Naive thymus-derived CD8-positive, alpha-beta T cell (primary cell): ENCODE measurements at regions not wholly inside any gene's neighbourhood (a gene's known extent, or its start where the extent isn't known, plus 50 kb on each side); places are given as distances from the start of the nearest gene placed in this dataset.

Source experiments
- ATAC-seq, 2 donors: fragments of 150-1000 bp; cut with Tn5 transposase in 1 of 2; sonication (Bioruptor Pico), chemical (Tn5 transposase) in 1 of 2; 1 replicate in 1 of 2; 2 replicates in 1 of 2; pipeline ENCODE4 v1.10.0; 2021; ENCODE audit warnings: mild to moderate bottlenecking in 2 of 2, moderate library complexity in 2 of 2
- POLR2A ChIA-PET: fragments of 350-600 bp; sonication (Branson Sonifier 250); formaldehyde crosslinking; loops from one replicate; lab custom pipeline; 2021; ENCODE audit warnings: antibody characterized with exemption; lab: Charles Lee
- DNase-seq, 10 donors: peaks; one replicate each; pipeline versions ENCODE4 v3.0.0 to v3.0.0-alpha.2; 2020 to 2022
- H3K27ac Mint-ChIP-seq, 10 donors: one replicate each; pipeline ENCODE4 v1.8.0; 2020 to 2022; ENCODE audit warnings: mild to moderate bottlenecking in 10 of 10, mixed read lengths in 10 of 10, moderate library complexity in 4 of 10, inconsistent platforms in 1 of 10
- H3K27me3 Mint-ChIP-seq, 5 donors: one replicate each; pipeline ENCODE4 v1.8.0; 2021 to 2022; ENCODE audit warnings: mixed read lengths in 5 of 5
- H3K36me3 Mint-ChIP-seq, 3 donors: one replicate each; pipeline ENCODE4 v1.8.0; 2020 to 2022; ENCODE audit warnings: mixed read lengths in 3 of 3, mild to moderate bottlenecking in 2 of 3, inconsistent platforms in 1 of 3
- H3K4me1 Mint-ChIP-seq, 4 donors: one replicate each; pipeline ENCODE4 v1.8.0; 2021 to 2022; ENCODE audit warnings: mixed read lengths in 4 of 4
- H3K4me3 Mint-ChIP-seq, 10 donors: one replicate each; pipeline ENCODE4 v1.8.0; 2020 to 2022; ENCODE audit warnings: mild to moderate bottlenecking in 10 of 10, mixed read lengths in 10 of 10, moderate library complexity in 6 of 10, inconsistent platforms in 1 of 10
- H3K9me3 Mint-ChIP-seq, 9 donors: one replicate each; pipeline ENCODE4 v1.8.0; 2020 to 2022; ENCODE audit warnings: mixed read lengths in 9 of 9, mild to moderate bottlenecking in 3 of 9, inconsistent platforms in 1 of 9, moderate library complexity in 1 of 9

DNA sequence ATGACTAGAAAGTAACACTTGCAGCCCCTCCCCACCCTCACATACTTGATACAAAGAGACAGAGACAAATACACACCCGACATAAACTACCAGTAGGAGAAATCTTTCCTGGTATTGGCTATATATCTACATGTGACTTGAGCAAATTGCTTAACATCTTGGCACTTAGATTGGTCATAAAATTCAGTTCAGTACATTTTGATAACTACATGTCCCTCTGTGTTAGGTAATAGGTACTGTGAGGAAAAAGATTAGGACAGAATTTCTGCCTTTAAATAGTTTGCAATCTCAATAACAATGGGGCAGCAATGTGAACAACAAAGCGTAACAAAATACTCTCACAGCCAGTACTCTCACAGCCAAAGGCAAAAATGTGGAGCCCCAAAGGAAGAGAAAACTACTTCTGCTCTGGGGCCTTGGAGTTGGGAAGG, 670.0 kb upstream of the ACVR2A start:
- H3K4me3 Mint-ChIP-seq = no peak overlapping the region
- no peaks in the 10 kb centered on the region for H3K4me1 Mint-ChIP-seq
- ATAC-seq = no peak
- H3K27me3 Mint-ChIP-seq = peaks cover 0 to 14% (median 0%) of the 10 kb centered on the region in 5 donors
- POLR2A ChIA-PET = no interaction called here
- peaks cover 0 to 11% (median 6%) of the 10 kb centered on the region in 9 donors for H3K9me3 Mint-ChIP-seq
- no peak for DNase-seq
- no peak overlapping the region for H3K27ac Mint-ChIP-seq
- peaks cover 0 to 4% (median 0%) of the 10 kb centered on the region in 3 donors for H3K36me3 Mint-ChIP-seq

DNA sequence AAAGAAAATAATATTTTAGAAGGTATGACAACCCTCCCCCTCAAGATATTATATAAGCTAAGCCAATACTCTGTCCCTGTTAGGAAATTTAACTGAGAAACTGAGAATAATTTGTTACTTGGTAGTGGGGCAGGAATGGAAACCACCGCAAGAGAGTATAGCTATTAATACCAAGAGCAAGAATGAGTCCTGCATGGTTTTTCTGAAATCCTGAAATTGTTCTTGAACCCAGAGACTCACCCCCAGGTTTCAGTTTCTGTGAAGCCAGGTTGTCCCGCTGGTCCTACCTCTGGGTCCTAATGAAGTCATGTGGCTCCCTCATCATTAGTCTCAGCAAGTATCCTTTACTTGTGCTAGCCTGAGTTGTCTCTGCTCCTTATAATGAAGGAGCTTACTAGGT, 671.0 kb upstream of the ACVR2A start:
- Mint-ChIP-seq H3K9me3 (peaks cover 0 to 8% (median 6%) of the 10 kb centered on the region in 9 donors), H3K4me3 (no peak overlapping the region), H3K27me3 (peaks cover 0 to 14% (median 0%) of the 10 kb centered on the region in 5 donors), H3K27ac (no peak overlapping the region), H3K4me1 (no peaks in the 10 kb centered on the region), H3K36me3 (peaks cover 0 to 3% (median 0%) of the 10 kb centered on the region in 3 donors)
- ATAC-seq (no peak), DNase-seq (no peak)
- POLR2A ChIA-PET = no interaction called here

DNA sequence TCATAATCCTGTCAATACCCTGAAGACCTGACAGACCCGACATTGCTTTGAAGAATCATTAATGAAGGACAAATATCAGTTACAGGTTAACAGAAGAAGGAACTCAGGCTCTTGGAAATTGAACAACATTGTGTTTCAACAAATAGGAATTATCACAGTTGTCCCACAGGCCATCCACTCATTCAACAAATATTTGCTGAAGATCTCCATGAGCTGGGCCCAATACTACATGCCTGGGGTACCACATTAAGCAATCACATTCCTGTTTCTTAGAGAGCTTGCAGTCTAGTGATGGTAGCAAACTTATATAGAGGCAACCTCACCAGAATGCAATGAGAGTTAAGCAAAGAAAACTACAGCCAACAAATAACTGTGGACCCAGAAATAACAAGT, 671.6 kb upstream of the ACVR2A start:
- H3K4me3 Mint-ChIP-seq = no peak overlapping the region
- H3K4me1 Mint-ChIP-seq = no peaks in the 10 kb centered on the region
- no peak for DNase-seq
- H3K27ac Mint-ChIP-seq = no peak overlapping the region
- POLR2A ChIA-PET = no interaction called here
- H3K36me3 Mint-ChIP-seq = no peaks in the 10 kb centered on the region
- ATAC-seq = no peak
- H3K9me3 Mint-ChIP-seq = peaks cover 0 to 7% (median 0%) of the 10 kb centered on the region in 9 donors
- H3K27me3 Mint-ChIP-seq = peaks cover 0 to 18% (median 0%) of the 10 kb centered on the region in 5 donors

DNA sequence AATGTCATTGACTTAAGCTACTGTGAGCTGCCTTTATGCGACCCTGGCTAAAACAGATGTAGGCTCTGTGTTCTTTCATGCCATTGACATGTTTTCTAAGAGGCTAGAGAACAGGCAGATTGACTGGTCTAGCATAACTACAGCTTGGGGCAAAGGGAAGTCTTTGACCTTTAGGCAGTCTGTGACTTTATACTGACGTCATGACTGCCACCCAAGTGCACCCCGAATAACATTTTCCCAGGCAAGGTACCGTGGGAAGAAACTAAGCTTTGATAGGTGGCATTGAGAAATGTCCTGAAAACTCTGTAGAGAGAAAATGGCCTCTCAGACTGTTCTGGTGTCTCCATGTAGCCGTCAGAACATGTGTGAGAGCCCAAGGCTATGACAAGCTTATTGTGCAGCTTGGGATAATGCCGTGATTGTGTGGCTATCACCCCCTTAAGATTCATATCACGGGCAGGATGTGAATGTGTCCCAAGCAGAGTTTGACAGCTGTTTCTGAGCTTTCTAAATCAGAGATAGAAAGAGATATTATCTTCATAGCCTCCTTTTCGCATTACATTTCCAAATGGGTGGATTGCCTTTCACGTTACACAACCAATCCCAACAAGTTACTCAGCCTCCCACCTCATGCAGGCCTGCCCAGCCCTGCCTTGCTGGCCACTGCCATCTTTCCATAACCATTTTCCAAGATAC, 672.2 kb upstream of the ACVR2A start:
- POLR2A ChIA-PET = no interaction called here
- Mint-ChIP-seq H3K9me3 (peaks cover 0 to 7% (median 0%) of the 10 kb centered on the region in 9 donors), H3K4me3 (no peak overlapping the region), H3K36me3 (no peaks in the 10 kb centered on the region), H3K4me1 (no peaks in the 10 kb centered on the region), H3K27ac (no peak overlapping the region), H3K27me3 (peaks cover 0 to 18% (median 0%) of the 10 kb centered on the region in 5 donors)
- DNase-seq (no peak), ATAC-seq (no peak)

DNA sequence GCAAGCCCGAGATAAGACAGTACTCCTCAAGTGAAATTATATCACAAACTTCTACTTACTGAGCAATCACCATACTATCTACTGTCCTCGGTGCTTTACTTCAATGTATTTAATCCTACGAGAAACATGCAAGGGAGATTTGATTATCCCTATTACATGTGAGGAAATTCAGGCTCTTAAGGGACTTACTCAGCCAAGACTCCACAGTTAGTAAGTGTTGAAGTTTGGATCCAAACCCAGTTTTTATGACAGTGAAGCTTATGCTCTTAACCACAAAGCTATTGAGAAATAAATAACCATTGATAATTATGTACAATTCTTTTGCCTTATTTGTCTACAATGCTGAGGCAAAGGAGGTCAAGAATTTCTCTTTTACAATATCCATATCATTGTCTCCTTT, 672.9 kb upstream of the ACVR2A start:
- DNase-seq = no peak
- ATAC-seq = no peak
- Mint-ChIP-seq H3K27me3 (peaks cover 0 to 18% (median 0%) of the 10 kb centered on the region in 5 donors), H3K36me3 (no peaks in the 10 kb centered on the region), H3K4me3 (no peak overlapping the region), H3K27ac (no peak overlapping the region), H3K9me3 (peaks cover 0 to 4% (median 0%) of the 10 kb centered on the region in 9 donors), H3K4me1 (no peaks in the 10 kb centered on the region)
- POLR2A ChIA-PET = no interaction called here

DNA sequence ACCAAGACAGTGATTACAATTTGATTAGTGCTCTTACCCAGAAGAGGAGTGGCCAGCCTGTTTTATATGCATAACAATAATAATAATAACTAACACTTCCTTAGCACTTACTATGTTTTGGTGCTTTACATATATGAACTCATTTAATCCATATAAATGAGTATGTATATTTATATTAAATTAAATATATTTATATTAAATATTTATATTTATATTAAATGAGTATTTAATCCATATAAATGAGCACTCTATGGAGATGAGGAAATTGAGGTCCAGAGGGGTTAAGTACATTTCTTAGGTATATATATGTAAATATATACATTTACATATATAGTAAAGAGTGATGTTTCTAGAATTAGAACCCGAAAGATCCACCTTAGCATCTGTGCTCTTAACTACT, 673.9 kb upstream of the ACVR2A start:
- no peaks in the 10 kb centered on the region for H3K4me1 Mint-ChIP-seq
- no peaks in the 10 kb centered on the region for H3K36me3 Mint-ChIP-seq
- no peak for DNase-seq
- no peak overlapping the region for H3K4me3 Mint-ChIP-seq
- peaks cover 0 to 15% (median 0%) of the 10 kb centered on the region in 5 donors for H3K27me3 Mint-ChIP-seq
- H3K27ac Mint-ChIP-seq = no peak overlapping the region
- POLR2A ChIA-PET = no interaction called here
- ATAC-seq = no peak
- peaks cover 0 to 3% (median 0%) of the 10 kb centered on the region in 9 donors for H3K9me3 Mint-ChIP-seq

DNA sequence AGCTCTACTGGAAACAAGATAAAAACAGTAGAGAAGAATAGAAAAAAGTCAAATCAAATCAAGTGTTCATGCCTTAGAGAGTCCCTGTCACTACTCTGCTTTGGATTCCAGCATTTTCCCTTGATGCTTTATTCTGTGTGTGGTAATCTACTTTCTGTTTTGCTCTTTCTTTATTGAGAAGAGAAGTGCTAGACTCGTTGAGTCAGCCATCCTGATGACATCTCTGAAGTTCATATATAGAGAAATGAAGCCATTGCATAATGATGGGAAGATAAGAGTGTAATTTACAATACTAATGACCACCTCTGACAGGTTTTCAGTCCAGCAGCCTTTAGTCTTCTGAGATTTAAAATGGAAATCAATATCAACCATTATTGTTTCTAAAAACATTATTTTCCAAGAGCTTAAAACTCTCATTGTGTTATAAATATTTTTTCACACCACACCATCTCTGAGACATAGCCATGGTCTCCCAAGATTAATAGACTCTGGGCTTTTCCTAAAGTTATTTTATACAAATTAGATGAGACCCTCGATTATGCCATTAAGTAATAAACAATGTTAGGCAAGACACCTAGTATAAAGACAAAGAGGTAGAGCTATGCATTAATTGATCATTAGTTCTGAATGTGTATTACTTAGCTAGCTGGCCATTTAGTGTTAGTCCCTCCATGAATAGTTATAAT, 679.0 kb upstream of the ACVR2A start:
- POLR2A ChIA-PET = no interaction called here
- Mint-ChIP-seq H3K36me3 (no peaks in the 10 kb centered on the region), H3K4me3 (no peak overlapping the region), H3K9me3 (peaks cover 0 to 3% (median 0%) of the 10 kb centered on the region in 9 donors), H3K27ac (no peak overlapping the region), H3K4me1 (no peaks in the 10 kb centered on the region), H3K27me3 (peaks cover 0 to 9% (median 2%) of the 10 kb centered on the region in 5 donors)
- ATAC-seq (no peak), DNase-seq (no peak)

DNA sequence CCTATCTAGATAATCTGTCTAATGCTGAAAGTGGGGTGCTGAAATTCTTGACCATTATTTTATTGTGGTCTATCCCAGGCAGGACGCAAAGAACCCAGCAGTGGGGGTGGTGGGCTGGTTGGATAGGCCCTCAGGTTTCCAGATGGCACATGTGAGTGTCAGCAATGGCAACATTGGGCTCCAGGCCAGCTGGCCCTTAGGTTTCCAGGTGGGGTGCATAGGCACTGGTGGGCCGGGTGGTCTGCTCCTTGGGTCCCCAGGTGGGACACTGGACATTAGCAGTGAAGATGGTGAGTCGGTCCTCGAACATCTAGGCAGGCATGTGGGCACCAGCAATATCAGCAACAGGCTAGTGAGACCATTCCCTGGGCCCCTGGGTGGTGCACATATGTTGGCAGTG, 680.3 kb upstream of the ACVR2A start:
- no peaks in the 10 kb centered on the region for H3K4me1 Mint-ChIP-seq
- no peaks in the 10 kb centered on the region for H3K36me3 Mint-ChIP-seq

DNA sequence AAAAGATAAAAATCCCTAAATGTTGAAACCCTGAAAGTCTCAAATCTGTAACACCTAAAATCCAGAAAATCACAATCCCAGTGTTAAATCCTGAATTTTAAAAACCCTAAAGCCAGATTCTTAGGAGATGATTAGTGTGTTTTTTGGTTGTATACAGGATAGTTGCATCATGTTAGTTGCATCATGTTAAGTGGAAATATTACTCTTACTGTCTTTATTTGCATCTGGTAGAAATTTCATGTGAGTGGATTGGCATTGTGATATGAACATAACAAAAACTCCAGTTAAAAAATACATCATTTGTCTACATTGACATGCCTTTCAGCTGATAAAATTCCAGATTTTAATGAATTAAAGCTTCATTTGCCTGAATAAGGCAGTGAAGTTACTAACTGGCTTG, 683.1 kb upstream of the ACVR2A start:
- Mint-ChIP-seq H3K9me3 (no peaks in the 10 kb centered on the region), H3K4me3 (no peak overlapping the region), H3K27ac (no peak overlapping the region), H3K36me3 (no peaks in the 10 kb centered on the region), H3K27me3 (peaks cover 0 to 2% (median 0%) of the 10 kb centered on the region in 5 donors), H3K4me1 (no peaks in the 10 kb centered on the region)
- ATAC-seq = no peak
- no peak for DNase-seq
- POLR2A ChIA-PET = no interaction called here

More for the DNA sequence above, 680.3 kb upstream of the ACVR2A start:
- DNase-seq (no peak), ATAC-seq (no peak)
- Mint-ChIP-seq H3K27me3 (peaks cover 0 to 4% (median 2%) of the 10 kb centered on the region in 5 donors), H3K27ac (no peak overlapping the region), H3K9me3 (peaks cover 0 to 3% (median 0%) of the 10 kb centered on the region in 9 donors), H3K4me3 (no peak overlapping the region)
- POLR2A ChIA-PET = no interaction called here

DNA sequence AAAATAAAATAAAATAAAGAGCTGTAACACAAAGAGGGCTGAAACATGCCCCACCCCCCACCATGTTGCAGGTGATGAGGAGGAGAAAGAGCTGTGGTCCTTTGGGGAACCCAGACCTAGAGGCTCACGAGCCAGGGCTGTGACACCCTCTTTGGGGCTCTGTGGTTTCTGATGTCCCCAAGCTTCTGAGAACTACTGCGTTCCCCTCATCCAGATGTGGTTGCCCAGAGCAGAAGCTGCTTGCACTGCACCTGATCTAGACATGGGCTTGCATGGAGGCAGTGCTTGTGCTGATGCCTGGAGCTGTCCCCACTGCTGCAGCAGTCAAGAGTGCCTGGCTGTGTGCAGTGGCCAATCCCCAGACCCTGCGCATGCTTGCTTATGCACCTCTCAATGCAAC, 687.9 kb upstream of the ACVR2A start:
- ATAC-seq (no peak), DNase-seq (no peak)
- no peaks in the 10 kb centered on the region for H3K36me3 Mint-ChIP-seq
- POLR2A ChIA-PET = no interaction called here
- no peaks in the 10 kb centered on the region for H3K4me1 Mint-ChIP-seq
- peaks cover 0 to 2% (median 0%) of the 10 kb centered on the region in 5 donors for H3K27me3 Mint-ChIP-seq
- no peak overlapping the region for H3K27ac Mint-ChIP-seq
- no peak overlapping the region for H3K4me3 Mint-ChIP-seq
- H3K9me3 Mint-ChIP-seq = peaks cover 0 to 4% (median 0%) of the 10 kb centered on the region in 9 donors

DNA sequence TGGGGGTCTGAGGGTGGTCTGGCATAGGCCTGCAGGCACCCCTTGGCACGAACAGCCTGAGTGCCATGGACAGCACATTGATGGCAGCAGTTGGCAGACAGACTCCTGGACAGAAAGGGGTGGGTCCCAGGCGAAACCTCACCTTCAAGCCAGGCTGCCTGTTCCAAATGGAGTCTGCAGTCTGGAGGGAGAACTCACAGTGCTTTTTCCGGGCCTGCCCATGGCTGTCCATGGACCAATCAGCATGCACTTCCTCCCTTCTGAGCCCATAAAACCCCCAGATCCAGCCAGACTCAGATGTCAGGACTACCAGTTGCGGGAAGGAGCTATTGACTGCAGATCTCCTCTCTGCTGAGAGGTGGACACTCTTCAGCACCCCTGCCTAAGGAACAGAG, 694.6 kb upstream of the ACVR2A start:
- no peaks in the 10 kb centered on the region for H3K4me1 Mint-ChIP-seq

DNA sequence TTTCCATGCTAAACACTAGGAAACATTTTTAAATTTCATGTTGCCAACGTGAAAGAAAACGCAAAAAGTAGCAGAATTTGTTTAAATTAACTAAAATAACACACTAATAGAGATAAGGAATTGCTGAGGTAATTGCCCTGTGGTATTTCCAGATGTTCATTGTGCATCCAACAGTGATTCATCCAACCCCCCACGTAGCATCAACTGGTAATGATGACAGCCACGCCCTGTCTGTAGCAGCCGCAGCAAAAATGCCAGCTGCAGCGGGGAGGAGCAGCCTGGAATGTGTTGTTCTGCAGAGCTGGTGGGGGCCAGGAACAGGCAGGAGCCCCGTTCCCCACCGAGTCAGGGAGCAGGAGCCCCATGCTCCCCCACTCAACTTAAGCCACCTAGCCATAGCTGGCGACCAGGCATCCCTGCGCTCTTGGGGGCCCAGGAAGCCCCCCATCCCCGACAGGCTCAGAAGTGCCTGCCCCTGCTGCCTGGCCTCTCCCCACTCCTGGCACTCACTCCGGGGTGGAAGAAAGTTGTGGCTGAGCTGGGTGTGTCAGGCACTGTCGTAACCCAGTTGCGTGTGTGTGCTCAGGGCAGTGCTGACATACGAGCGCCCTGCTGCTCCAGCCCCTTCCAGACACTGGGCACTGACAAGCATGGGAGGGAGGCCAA, 695.1 kb upstream of the ACVR2A start:
- Mint-ChIP-seq H3K27me3 (peaks cover 0 to 10% (median 0%) of the 10 kb centered on the region in 5 donors), H3K4me3 (no peak overlapping the region)

More for the DNA sequence above, 694.6 kb upstream of the ACVR2A start:
- DNase-seq (no peak), ATAC-seq (no peak)
- H3K27ac Mint-ChIP-seq = no peak overlapping the region
- H3K27me3 Mint-ChIP-seq = peaks cover 0 to 10% (median 0%) of the 10 kb centered on the region in 5 donors
- H3K4me3 Mint-ChIP-seq = no peak overlapping the region
- peaks cover 0 to 11% (median 0%) of the 10 kb centered on the region in 3 donors for H3K36me3 Mint-ChIP-seq
- POLR2A ChIA-PET = no interaction called here
- H3K9me3 Mint-ChIP-seq = peaks cover 0 to 14% (median 0%) of the 10 kb centered on the region in 9 donors

DNA sequence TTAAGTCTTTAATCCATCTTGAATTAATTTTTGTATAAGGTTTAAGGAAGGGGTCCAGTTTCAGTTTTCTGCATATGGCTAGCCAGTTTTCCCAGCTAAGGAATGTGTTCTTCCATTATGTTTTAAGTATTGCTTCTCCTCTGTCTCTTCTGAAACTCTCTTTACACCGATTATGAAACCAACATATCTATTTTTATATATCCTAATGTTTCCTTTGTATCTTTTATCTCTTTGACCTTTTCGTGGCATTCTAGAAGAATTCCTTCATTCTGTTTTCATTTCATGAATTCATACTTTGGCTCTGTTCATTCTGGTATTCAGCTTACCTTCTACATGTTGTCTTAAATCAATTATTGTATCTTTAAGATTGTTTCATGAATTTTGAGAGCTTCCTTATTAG, 697.0 kb upstream of the ACVR2A start:
- ATAC-seq = no peak
- H3K9me3 Mint-ChIP-seq = peaks cover 0 to 11% (median 0%) of the 10 kb centered on the region in 9 donors
- POLR2A ChIA-PET = no interaction called here
- peaks cover 0 to 10% (median 0%) of the 10 kb centered on the region in 5 donors for H3K27me3 Mint-ChIP-seq
- DNase-seq = no peak
- H3K4me3 Mint-ChIP-seq = no peak overlapping the region
- H3K4me1 Mint-ChIP-seq = no peaks in the 10 kb centered on the region
- H3K27ac Mint-ChIP-seq = no peak overlapping the region
- peaks cover 0 to 11% (median 0%) of the 10 kb centered on the region in 3 donors for H3K36me3 Mint-ChIP-seq

More for the DNA sequence above, 695.1 kb upstream of the ACVR2A start:
- POLR2A ChIA-PET = no interaction called here
- Mint-ChIP-seq H3K4me1 (no peaks in the 10 kb centered on the region), H3K9me3 (peaks cover 0 to 14% (median 0%) of the 10 kb centered on the region in 9 donors), H3K27ac (no peak overlapping the region), H3K36me3 (peaks cover 0 to 11% (median 0%) of the 10 kb centered on the region in 3 donors)
- DNase-seq (no peak), ATAC-seq (no peak)
